HG03060 (cell line): ENCODE measurements at regions not wholly inside any gene's neighbourhood (a gene's known extent, or its start where the extent isn't known, plus 50 kb on each side); places are given as distances from the start of the nearest gene placed in this dataset.

Source experiments
- ATAC-seq: cut with Tn5 transposase; IDR thresholded peaks from one replicate; pipeline ENCODE4 v1.9.1; 2021; ENCODE audit warnings: low read depth, moderate number of reproducible peaks; ENCODE audit not compliant: unreplicated experiment

DNA sequence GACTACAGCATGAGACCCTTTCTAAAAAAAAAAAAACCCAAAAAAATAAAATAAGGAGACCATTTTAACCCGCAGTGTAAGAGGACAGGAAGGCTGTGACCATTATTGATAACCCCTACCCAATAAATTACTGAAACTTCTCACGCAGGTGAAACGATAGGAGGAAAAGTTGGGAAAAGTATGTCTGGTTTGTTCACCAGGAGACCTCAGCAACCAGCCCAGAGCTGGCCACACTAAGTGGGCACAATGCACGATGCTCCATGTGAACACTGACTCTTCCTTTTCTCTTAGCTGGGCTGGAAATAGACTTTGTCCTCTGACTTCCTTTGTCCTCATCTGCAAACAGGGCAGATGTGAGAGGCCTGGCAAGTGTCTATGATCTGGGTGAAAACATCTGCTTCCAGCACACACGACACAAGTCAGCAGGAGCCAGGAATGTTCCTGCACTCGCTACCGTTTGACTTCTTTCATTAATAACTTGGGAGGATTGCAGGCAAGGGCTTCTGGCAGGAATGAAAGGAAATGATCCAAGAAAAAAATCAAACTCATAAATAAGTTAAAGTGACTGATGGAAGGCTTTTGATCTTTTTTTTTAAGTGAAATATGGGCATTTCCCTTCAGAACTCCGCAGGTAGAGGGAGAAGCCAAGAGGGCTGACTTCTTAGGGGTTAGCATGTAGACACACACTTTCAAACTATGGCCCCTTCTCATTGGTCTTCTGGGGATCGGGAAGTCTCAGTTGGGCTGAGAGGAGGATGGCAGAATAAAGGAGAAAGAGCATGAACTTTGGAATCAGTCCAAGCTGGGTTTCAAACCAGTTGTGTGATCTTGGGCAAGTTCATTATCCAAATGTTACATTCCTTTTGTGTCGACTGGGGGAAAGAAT is 137.4 kb upstream of the MYCN start:
- ATAC-seq = no peak

GRCh38 chr2:15803543-15804245 is 136.7 kb upstream of the MYCN start:
- ATAC-seq = no peak

GRCh38 chr2:15804246-15804619 is 136.1 kb upstream of the MYCN start:
- ATAC-seq = no peak

- ATAC-seq = no peak
Observed at GRCh38 chr2:15804691-15805090, 135.7 kb upstream of the MYCN start.

GRCh38 chr2:15805206-15805605 is 135.1 kb upstream of the MYCN start:
- ATAC-seq = no peak

DNA sequence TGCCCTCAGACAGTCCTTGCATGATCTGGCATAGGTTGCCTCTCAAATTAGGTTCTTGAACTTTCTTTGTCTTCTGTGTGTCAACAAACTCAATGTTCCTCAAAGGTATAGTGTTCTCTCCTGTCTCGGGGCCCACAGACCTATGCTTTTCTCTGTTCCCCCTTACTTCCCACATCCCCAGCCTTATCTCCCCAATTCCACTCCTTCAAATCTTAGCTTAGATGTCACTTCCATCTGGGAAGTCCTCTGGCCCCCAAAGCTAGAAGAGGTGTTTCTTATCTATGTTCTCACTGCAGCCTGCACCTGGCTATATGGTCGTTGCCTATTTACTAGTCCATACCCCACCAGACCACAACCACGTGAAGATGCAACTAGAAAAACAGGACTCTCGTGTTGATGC is 134.6 kb upstream of the MYCN start:
- no peak for ATAC-seq

DNA sequence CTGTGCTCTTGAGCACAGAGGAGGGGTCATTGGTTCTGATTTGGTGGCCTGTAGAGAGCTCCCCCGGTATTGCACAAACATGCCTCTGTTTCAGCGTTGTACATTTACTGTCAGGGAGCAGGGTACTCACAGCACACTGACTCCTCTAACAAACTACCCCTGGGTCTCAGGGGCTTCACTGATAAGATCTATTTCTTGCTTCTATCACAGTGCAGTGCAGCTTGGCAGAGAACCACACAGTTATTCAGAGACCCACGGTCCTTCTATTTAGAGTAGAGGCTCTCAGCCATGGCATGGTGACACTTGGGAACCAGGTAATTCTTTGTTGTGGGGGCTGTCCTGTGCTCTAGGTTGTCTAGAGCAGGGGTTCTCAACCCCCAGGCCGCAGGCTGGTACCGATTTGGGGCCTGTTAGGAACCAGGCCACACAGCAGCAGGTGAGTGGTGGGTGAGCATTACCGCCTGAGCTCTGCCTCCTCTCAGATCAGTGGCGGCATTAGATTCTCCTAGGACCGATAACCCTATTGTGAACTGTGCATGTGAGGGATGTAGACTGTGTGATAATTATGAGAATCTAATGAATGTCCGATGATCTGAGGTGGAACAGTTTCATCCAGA is 133.4 kb upstream of the MYCN start:
- ATAC-seq = no peak

- ATAC-seq = no peak
Observed at GRCh38 chr2:15807418-15808203, 132.7 kb upstream of the MYCN start.

- no peak for ATAC-seq
Observed at GRCh38 chr2:15808204-15808910, 132.0 kb upstream of the MYCN start.

DNA sequence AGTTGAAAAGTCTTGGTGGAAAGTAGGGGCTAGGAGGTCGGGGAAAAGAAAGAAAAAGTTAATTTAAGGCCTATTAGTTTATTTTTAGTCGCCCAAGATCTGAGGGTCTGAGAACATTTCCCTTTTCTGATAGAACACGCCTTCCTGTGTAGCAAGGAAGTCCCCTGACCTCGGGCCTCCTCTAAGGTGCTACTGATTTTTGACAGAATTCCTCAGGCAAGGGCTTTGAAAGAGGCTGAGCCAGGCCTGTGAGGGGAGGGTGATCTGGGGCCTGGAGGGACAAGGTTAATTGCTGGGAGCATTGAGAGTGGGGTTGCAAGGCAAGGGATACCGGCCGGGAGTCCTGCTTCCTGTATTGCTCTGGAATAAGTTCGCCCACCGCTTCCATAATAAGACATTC is 131.4 kb upstream of the MYCN start:
- no peak for ATAC-seq

DNA sequence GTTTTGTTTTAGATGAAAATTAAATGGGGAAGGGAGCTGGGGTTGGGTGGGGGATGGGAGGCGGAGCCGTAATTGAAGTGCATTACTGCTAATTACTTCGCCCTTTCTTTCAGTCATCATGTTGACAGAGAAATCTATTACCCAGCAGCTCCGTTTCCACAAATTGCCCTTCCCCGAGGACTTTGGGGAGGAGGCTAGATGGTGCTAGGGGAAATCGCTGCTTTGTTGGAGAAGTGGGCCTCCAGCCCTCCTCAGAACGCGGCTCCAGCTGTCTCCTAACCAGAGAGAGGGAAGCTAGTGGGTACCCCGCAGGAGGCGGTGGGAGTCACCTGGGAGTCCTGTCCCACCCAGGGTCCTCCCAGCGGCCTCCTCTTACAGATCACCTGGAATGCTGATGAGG is 130.9 kb upstream of the MYCN start:
- ATAC-seq = no peak

- ATAC-seq = no peak
Observed at GRCh38 chr2:15810477-15811150, 129.7 kb upstream of the MYCN start.

- no peak for ATAC-seq
Observed at GRCh38 chr2:15811367-15811766, 129.0 kb upstream of the MYCN start.

DNA sequence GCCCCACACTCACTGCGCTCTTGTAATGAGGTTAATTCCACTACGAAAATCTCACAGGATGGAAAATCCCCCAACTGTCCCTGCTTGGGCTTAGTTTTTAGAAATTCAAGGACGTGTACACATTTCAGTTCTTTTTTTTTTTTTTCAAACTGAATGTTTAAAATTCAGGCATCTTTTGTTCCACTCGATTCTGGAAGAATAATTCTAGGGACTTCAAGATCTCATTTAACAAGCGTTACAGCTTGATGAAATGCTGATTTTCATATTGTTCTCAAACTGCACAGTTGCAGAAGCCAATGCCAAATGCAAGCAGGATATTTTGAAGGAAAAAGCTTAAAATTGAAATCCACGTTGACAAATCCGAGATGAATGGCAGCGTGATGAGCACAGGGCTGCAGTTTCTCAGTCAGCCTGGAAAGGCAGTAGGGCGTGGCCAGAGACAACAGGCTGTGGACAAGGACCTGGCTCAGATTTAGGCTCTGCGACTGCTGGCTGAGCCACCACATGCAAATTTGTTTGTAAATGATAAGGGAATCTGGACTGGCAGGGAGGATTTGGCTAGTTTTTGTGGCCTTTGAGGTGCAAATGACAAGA is 128.1 kb upstream of the MYCN start:
- no peak for ATAC-seq

- no peak for ATAC-seq
Observed at GRCh38 chr2:15813481-15814266, 126.7 kb upstream of the MYCN start.

- no peak for ATAC-seq
Observed at GRCh38 chr2:15814403-15814802, 125.9 kb upstream of the MYCN start.

GRCh38 chr2:15814946-15815345 is 125.4 kb upstream of the MYCN start:
- ATAC-seq = no peak

GRCh38 chr2:15816226-15816625 is 124.1 kb upstream of the MYCN start:
- ATAC-seq = no peak
